Panc1 (cell line): ENCODE measurements at regions not wholly inside any gene's neighbourhood (a gene's known extent, or its start where the extent isn't known, plus 50 kb on each side); places are given as distances from the start of the nearest gene placed in this dataset.

Experiments used
- POLR2AphosphoS5 ChIP-seq: IDR thresholded peaks from 2 replicates; pipeline ENCODE4 v1.6.1; 2012; ENCODE audit warnings: mild to moderate bottlenecking, low read depth, low read length, moderate library complexity
- SIN3A ChIP-seq: IDR thresholded peaks from 2 replicates; pipeline ENCODE4 v1.6.1; 2012; ENCODE audit warnings: low read depth, mild to moderate bottlenecking, low read length, moderate library complexity, borderline replicate concordance; ENCODE audit not compliant: insufficient read depth
- TCF7L2 ChIP-seq: IDR thresholded peaks from 2 replicates; pipeline ENCODE4 v1.6.1; 2011; ENCODE audit warnings: mild to moderate bottlenecking, low read depth, low read length, inconsistent platforms
- TF ChIP-seq, protein P1 (sequence below): fragments of 450-650 bp; IDR thresholded peaks from 2 replicates; pipeline ENCODE4 v1.5.1; 2017; ENCODE audit warnings: mild to moderate bottlenecking
- TF ChIP-seq, protein P2 (sequence below), 2 experiments: IDR thresholded peaks; 2 replicates each; pipeline ENCODE4 v1.6.1; 2011 to 2012; ENCODE audit warnings: low read depth in 2 of 2, control low read depth in 1 of 2, low read length in 1 of 2, mild to moderate bottlenecking in 1 of 2, moderate library complexity in 1 of 2; ENCODE audit not compliant: insufficient read depth in 1 of 2

GRCh38 chr4:1495416-1496115 lies 89.3 kb upstream of the NKX1-1 start:
- TF ChIP-seq, protein P1, sequence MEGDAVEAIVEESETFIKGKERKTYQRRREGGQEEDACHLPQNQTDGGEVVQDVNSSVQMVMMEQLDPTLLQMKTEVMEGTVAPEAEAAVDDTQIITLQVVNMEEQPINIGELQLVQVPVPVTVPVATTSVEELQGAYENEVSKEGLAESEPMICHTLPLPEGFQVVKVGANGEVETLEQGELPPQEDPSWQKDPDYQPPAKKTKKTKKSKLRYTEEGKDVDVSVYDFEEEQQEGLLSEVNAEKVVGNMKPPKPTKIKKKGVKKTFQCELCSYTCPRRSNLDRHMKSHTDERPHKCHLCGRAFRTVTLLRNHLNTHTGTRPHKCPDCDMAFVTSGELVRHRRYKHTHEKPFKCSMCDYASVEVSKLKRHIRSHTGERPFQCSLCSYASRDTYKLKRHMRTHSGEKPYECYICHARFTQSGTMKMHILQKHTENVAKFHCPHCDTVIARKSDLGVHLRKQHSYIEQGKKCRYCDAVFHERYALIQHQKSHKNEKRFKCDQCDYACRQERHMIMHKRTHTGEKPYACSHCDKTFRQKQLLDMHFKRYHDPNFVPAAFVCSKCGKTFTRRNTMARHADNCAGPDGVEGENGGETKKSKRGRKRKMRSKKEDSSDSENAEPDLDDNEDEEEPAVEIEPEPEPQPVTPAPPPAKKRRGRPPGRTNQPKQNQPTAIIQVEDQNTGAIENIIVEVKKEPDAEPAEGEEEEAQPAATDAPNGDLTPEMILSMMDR, result no peak
- TF ChIP-seq POLR2AphosphoS5 (no peak), SIN3A (no peak), TCF7L2 (no peak)
- TF ChIP-seq, protein P2, sequence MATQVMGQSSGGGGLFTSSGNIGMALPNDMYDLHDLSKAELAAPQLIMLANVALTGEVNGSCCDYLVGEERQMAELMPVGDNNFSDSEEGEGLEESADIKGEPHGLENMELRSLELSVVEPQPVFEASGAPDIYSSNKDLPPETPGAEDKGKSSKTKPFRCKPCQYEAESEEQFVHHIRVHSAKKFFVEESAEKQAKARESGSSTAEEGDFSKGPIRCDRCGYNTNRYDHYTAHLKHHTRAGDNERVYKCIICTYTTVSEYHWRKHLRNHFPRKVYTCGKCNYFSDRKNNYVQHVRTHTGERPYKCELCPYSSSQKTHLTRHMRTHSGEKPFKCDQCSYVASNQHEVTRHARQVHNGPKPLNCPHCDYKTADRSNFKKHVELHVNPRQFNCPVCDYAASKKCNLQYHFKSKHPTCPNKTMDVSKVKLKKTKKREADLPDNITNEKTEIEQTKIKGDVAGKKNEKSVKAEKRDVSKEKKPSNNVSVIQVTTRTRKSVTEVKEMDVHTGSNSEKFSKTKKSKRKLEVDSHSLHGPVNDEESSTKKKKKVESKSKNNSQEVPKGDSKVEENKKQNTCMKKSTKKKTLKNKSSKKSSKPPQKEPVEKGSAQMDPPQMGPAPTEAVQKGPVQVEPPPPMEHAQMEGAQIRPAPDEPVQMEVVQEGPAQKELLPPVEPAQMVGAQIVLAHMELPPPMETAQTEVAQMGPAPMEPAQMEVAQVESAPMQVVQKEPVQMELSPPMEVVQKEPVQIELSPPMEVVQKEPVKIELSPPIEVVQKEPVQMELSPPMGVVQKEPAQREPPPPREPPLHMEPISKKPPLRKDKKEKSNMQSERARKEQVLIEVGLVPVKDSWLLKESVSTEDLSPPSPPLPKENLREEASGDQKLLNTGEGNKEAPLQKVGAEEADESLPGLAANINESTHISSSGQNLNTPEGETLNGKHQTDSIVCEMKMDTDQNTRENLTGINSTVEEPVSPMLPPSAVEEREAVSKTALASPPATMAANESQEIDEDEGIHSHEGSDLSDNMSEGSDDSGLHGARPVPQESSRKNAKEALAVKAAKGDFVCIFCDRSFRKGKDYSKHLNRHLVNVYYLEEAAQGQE (IDR thresholded peaks at IDR 0.05; ENCODE audit: insufficient read depth in 1 of 2, low read depth in 2 of 2, low read length in 1 of 2), result no peak
